COR-L47 (cell line): ENCODE measurements at regions not wholly inside any gene's neighbourhood (a gene's known extent, or its start where the extent isn't known, plus 50 kb on each side); places are given as distances from the start of the nearest gene placed in this dataset.
"Not testable (repeated sequence)": the region's sequence is repeated elsewhere in the genome, so short reads cannot be mapped to it uniquely, and the experiment has no call there.

Source experiments
- DNase-seq: peaks from one replicate; lab custom pipeline; 2025; lab: John Stamatoyannopoulos, UW

GRCh38 chr2:195466427-195466826, 190.6 kb upstream of the SLC39A10 start:
- DNase-seq: no peak

GRCh38 chr2:195461010-195461409, 196.0 kb upstream of the SLC39A10 start:
- no peak for DNase-seq

GRCh38 chr2:195458936-195459335, 198.1 kb upstream of the SLC39A10 start:
- DNase-seq: no peak

- no peak for DNase-seq
These were observed 199.2 kb upstream of the SLC39A10 start for GRCh38 chr2:195457873-195458272.

- no peak for DNase-seq
These were observed 200.3 kb upstream of the SLC39A10 start for GRCh38 chr2:195456771-195457170.

GRCh38 chr2:195451160-195451559, 205.9 kb upstream of the SLC39A10 start:
- no peak for DNase-seq

- no peak for DNase-seq
These were observed 206.4 kb upstream of the SLC39A10 start for GRCh38 chr2:195450552-195451113.

- no peak for DNase-seq
These were observed 209.6 kb upstream of the SLC39A10 start for GRCh38 chr2:195447323-195447975.

GRCh38 chr2:195445639-195446038, 211.4 kb upstream of the SLC39A10 start:
- DNase-seq: no peak

GRCh38 chr2:195443926-195444325, 213.1 kb upstream of the SLC39A10 start:
- no peak for DNase-seq

- no peak for DNase-seq
These were observed 214.4 kb upstream of the SLC39A10 start for GRCh38 chr2:195442458-195443175.

GRCh38 chr2:195438692-195439091, 218.3 kb upstream of the SLC39A10 start:
- no peak for DNase-seq

GRCh38 chr2:195437521-195437920, 219.5 kb upstream of the SLC39A10 start:
- DNase-seq: no peak

- no peak for DNase-seq
These were observed 222.7 kb upstream of the SLC39A10 start for GRCh38 chr2:195434346-195434745.

GRCh38 chr2:195433729-195434128, 223.3 kb upstream of the SLC39A10 start:
- not testable (repeated sequence) for DNase-seq

- no peak for DNase-seq
These were observed 228.4 kb upstream of the SLC39A10 start for GRCh38 chr2:195428673-195429072.

- DNase-seq: no peak
These were observed 231.7 kb upstream of the SLC39A10 start for GRCh38 chr2:195425328-195425727.

GRCh38 chr2:195419033-195419432, 238.0 kb upstream of the SLC39A10 start:
- no peak for DNase-seq

GRCh38 chr2:195414537-195415100, 242.4 kb upstream of the SLC39A10 start:
- no peak for DNase-seq

GRCh38 chr2:195413944-195414343, 243.1 kb upstream of the SLC39A10 start:
- DNase-seq: no peak

GRCh38 chr2:195413422-195413821, 243.6 kb upstream of the SLC39A10 start:
- no peak for DNase-seq

GRCh38 chr2:195411219-195411687, 245.8 kb upstream of the SLC39A10 start:
- DNase-seq: no peak
